H7 (cell line): ENCODE measurements at regions not wholly inside any gene's neighbourhood (a gene's known extent, or its start where the extent isn't known, plus 50 kb on each side); places are given as distances from the start of the nearest gene placed in this dataset.

Experiments
- DNase-seq: peaks from one replicate; pipeline ENCODE4 v3.0.0; 2012
- H3K27me3 ChIP-seq: 2 replicates; pipeline ENCODE4 v1.6.0; 2011; ENCODE audit warnings: mild to moderate bottlenecking, low read length; ENCODE audit not compliant: control insufficient read depth, insufficient read depth
- H3K36me3 ChIP-seq: replicated peaks from 2 replicates; pipeline ENCODE4 v1.5.1; 2011; ENCODE audit warnings: low read length; ENCODE audit not compliant: control insufficient read depth, insufficient read depth
- H3K4me3 ChIP-seq: 2 replicates; pipeline ENCODE4 v1.5.1; 2011; ENCODE audit warnings: low read depth, mild to moderate bottlenecking, control low read depth, low read length, moderate library complexity; ENCODE audit not compliant: insufficient read depth

DNA sequence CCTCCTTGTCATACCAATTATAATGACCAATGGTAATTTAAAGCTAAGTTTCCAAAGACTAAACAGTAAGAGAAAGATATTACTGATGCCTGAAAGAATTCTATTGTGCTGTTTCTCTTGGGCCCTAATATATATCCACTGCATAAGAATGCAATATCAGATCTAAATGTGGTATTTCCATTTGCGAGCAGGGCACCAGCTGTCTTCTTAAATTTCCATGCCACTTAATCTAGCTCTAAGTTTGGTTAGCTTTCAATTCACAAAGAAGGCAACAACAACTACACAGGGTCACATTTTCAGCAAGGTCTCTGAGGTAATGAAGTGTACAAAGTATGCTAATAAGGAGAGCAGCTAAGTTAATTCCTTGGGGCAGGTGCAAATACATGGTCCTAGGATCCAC, 315.7 kb downstream of the GPR37 start:
- Histone ChIP-seq H3K27me3 (no peaks in the 10 kb centered on the region), H3K4me3 (no peak overlapping the region), H3K36me3 (no peaks in the 10 kb centered on the region)
- DNase-seq: no peak

- no peak for DNase-seq
- H3K4me3 ChIP-seq: no peak overlapping the region
Observed at GRCh38 chr7:124444696-124445480, 320.7 kb downstream of the GPR37 start.

GRCh38 chr7:124443762-124444161, 321.8 kb downstream of the GPR37 start:
- no peak for DNase-seq
- no peak overlapping the region for H3K4me3 ChIP-seq
- H3K27me3 ChIP-seq: no peaks in the 10 kb centered on the region
- H3K36me3 ChIP-seq: no peaks in the 10 kb centered on the region

More at GRCh38 chr7:124444696-124445480, 320.7 kb downstream of the GPR37 start:
- H3K36me3 ChIP-seq: no peaks in the 10 kb centered on the region
- no peaks in the 10 kb centered on the region for H3K27me3 ChIP-seq

DNA sequence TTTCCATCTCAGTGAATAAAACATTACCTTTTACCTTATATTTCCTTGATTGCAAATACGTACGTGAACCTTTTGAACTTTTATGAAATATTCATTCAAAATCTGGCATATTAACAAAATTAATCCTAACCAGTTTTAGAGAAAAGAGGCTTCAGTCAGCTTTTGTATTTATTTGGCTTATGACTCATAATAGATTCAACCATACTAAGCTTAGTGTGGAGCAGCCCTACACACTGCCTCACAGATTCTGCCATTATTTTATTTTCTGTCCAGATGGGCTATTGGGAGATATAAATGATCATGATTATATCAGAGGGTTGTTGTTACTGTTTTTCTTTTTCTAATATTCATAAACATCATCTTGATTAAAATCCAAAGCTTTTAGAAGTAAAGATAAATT, 325.5 kb downstream of the GPR37 start:
- H3K36me3 ChIP-seq: no peaks in the 10 kb centered on the region
- H3K27me3 ChIP-seq: no peaks in the 10 kb centered on the region
- no peak overlapping the region for H3K4me3 ChIP-seq
- DNase-seq: no peak

DNA sequence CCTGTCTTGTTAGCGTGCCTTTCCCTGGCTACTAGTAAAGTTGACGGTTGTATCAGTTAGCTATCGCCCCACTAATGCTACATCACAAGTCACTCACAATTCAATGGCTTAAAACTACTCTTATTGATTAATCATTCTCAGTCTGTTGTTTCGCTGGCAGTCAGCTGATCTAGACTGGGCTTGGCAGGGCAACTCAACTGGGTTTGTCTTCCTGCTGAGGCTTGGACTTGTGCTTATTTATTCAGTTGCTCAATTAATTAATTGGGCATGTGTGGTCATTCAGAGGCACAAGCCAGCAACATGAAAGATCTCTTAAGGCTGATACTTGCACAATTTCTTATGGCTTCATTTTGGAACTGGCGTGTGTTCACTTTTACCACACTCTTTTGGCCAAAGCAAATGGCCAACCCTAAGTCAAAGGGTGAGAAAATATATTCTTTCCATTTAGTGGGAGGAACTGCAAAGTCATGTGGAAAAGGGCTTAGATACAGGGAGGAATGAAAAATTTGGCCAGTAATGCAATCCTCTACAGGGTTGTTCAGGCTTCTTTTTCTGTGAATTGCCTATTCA, 333.5 kb downstream of the GPR37 start:
- no peaks in the 10 kb centered on the region for H3K27me3 ChIP-seq
- no peaks in the 10 kb centered on the region for H3K36me3 ChIP-seq
- no peak overlapping the region for H3K4me3 ChIP-seq
- no peak for DNase-seq

DNA sequence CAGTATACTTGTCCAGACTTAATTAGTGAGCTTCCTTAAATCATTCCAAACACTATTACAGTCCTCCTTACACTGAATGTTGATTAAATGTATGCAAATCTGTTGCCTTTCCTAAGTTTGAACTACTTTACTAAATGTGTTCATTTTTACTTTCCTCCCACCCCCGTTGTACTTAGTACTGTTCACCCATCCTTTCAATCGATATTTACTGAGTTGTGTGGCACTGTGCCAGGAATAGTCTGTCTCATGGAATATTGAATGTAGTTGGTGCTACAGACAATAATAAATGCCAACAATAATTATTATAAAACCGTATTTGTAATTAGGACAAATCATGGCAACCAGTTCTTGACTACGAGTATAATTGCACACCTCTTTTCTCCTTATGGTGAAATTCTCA, 335.7 kb downstream of the GPR37 start:
- Histone ChIP-seq H3K4me3 (no peak overlapping the region), H3K36me3 (no peaks in the 10 kb centered on the region), H3K27me3 (no peaks in the 10 kb centered on the region)
- DNase-seq: no peak

GRCh38 chr7:124428781-124429180, 336.8 kb downstream of the GPR37 start:
- no peaks in the 10 kb centered on the region for H3K27me3 ChIP-seq
- no peak overlapping the region for H3K4me3 ChIP-seq
- no peak for DNase-seq
- no peaks in the 10 kb centered on the region for H3K36me3 ChIP-seq

DNA sequence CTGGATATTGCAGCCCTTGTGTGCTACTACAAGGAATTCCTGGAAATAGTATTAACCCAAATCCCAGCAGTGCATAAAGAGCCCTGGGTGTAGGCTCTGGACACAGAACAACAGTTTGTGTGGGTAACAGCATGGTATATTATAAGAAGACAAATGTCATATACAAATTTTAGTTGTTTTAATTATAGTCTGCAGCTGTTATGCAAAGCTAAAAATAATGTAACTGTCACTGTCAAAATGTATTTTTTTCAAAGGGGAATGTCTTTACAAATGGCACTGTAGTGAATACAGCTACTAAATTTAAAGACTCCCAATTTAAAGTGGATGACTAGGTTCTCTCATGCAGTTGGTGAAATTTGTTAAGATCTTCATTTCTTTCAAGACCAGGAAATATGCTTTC, 339.0 kb downstream of the GPR37 start:
- H3K27me3 ChIP-seq: no peaks in the 10 kb centered on the region
- H3K36me3 ChIP-seq: no peaks in the 10 kb centered on the region
- no peak overlapping the region for H3K4me3 ChIP-seq
- no peak for DNase-seq

- DNase-seq: no peak
- Histone ChIP-seq H3K36me3 (no peaks in the 10 kb centered on the region), H3K27me3 (no peaks in the 10 kb centered on the region), H3K4me3 (no peak overlapping the region)
Observed at GRCh38 chr7:124423863-124424262, 341.7 kb downstream of the GPR37 start.

GRCh38 chr7:124422081-124422480, 343.5 kb downstream of the GPR37 start:
- Histone ChIP-seq H3K4me3 (no peak overlapping the region), H3K27me3 (no peaks in the 10 kb centered on the region), H3K36me3 (no peaks in the 10 kb centered on the region)
- DNase-seq: no peak

DNA sequence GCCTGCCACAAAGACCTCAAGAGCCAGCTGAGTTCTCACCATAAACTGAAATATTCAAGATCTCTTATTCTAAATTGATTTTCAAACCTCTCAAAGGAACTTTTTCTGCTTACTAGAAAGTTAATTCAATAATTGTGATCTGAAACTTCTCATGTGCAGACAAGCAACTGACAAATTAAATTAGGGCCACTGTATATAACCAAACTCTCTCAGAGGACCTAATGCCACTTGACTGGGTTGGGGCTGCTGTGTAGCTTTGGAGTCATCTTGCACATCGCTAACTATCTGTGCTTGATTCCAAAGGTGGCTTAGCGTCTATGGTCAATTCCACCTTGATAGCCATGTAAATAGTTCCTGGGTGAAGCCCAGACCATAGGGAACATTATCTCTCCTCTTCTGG, 345.2 kb downstream of the GPR37 start:
- Histone ChIP-seq H3K27me3 (no peaks in the 10 kb centered on the region), H3K4me3 (no peak overlapping the region), H3K36me3 (no peaks in the 10 kb centered on the region)
- DNase-seq: no peak

DNA sequence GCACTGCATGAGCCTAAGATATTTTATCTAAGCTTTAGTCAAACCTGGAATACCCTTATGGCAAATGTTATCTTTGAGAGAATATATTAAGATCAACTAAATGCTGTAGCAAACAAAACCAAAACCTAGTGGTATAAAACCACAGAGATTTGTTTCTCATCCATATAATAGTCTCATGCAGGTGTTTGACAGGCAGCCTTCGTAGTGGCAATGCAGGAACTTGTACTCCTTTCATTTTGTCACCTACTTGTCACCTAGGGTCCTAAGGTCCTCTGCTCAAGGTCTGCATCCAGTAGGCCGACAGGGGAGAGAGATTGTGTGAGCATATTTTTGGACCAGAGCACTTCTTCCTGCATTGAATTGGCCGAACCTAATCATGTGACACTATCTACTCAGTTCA, 352.6 kb downstream of the GPR37 start:
- no peak for DNase-seq
- H3K36me3 ChIP-seq: no peaks in the 10 kb centered on the region
- no peaks in the 10 kb centered on the region for H3K27me3 ChIP-seq
- no peak overlapping the region for H3K4me3 ChIP-seq

DNA sequence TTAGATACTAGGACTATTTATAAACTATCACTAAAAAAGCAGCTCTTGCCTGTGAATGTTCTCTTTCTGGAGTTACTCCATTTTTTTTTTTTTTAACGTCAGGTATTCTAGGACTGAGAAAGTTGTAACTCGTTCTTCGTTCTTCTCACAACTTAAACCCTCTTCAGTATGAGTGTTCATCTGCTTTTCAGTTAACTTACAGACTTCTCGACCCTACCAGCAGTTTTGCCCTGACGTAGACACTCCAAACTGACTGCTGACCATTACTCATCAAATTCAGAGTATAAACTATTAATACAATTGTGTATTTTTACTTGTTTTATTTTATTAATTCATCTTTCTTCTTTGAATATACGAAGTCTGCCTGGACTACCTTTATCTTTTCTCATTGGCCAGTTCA, 353.1 kb downstream of the GPR37 start:
- Histone ChIP-seq H3K27me3 (no peaks in the 10 kb centered on the region), H3K4me3 (no peak overlapping the region), H3K36me3 (no peaks in the 10 kb centered on the region)
- DNase-seq: no peak

DNA sequence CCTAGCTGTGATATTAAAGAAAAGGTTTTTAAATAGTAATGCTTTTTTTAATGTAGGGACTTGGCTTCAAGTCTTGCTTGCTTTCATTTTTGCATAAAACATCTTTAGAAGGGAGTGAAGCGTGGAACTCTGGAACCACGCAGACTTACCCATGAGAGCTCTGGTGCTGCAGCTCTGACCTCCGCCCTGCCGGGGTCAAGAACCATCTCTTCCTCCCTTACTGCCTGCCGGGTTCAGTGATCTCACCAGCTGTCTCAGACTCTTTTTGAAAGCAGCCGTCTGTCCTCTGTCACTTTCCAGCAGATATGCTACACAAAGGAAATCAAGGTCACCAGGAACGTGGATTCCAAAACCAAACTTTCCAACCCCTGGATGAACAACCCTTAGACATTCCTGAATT, 353.8 kb downstream of the GPR37 start:
- no peak for DNase-seq
- H3K4me3 ChIP-seq: no peak overlapping the region
- no peaks in the 10 kb centered on the region for H3K36me3 ChIP-seq
- H3K27me3 ChIP-seq: no peaks in the 10 kb centered on the region

GRCh38 chr7:124403587-124403986, 362.0 kb downstream of the GPR37 start:
- no peaks in the 10 kb centered on the region for H3K36me3 ChIP-seq
- H3K27me3 ChIP-seq: no peaks in the 10 kb centered on the region
- H3K4me3 ChIP-seq: no peak overlapping the region
- no peak for DNase-seq
